HEK293 (cell line): ENCODE measurements at regions not wholly inside any gene's neighbourhood (a gene's known extent, or its start where the extent isn't known, plus 50 kb on each side); places are given as distances from the start of the nearest gene placed in this dataset.
A peak's percentile ranks its signal among the peaks of the same experiment; 100 is the strongest.

Experiments
- CTCF ChIA-PET: fragments of 350-600 bp; formaldehyde crosslinking; extraction: SDS; loops from one replicate; lab custom pipeline; 2021; ENCODE audit warnings: antibody characterized with exemption; lab: Yijun Ruan, JAX
- POLR2A ChIA-PET: fragments of 300-600 bp; formaldehyde crosslinking; extraction: SDS; loops from one replicate; lab custom pipeline; 2020; ENCODE audit warnings: antibody characterized with exemption, inconsistent platforms; lab: Yijun Ruan, JAX
- H3K27ac ChIP-seq: fragments of 200-500 bp; sonication (Bioruptor generic); 2 replicates; pipeline ENCODE4 v1.5.1; 2014; ENCODE audit warnings: low read depth, low read length, control low read depth, inconsistent platforms; ENCODE audit errors: extremely low read depth
- H3K36me3 ChIP-seq, 2 experiments: fragments of 200-500 bp in 1 of 2; sonication (Bioruptor generic) in 1 of 2; 1 replicate in 1 of 2; 2 replicates in 1 of 2; pipeline ENCODE4 v1.5.1; 2014 to 2017; ENCODE audit warnings: inconsistent platforms in 2 of 2, low read length in 2 of 2; ENCODE audit not compliant: control insufficient read depth in 2 of 2, insufficient read depth in 1 of 2
- H3K4me1 ChIP-seq: fragments of 200-500 bp; sonication (Bioruptor generic); 2 replicates; pipeline ENCODE4 v1.5.1; 2014; ENCODE audit warnings: mild to moderate bottlenecking, low read length, inconsistent platforms; ENCODE audit not compliant: control insufficient read depth, insufficient read depth
- H3K4me3 ChIP-seq: 2 replicates; pipeline ENCODE4 v1.5.1; 2011; ENCODE audit warnings: low read depth, mild to moderate bottlenecking, control low read depth, low read length, moderate library complexity
- H3K9me3 ChIP-seq: fragments of 200-500 bp; sonication (Bioruptor generic); 2 replicates; pipeline ENCODE4 v1.5.1; 2014; ENCODE audit warnings: low read depth, low read length, inconsistent platforms; ENCODE audit not compliant: control insufficient read depth, insufficient read depth
- EGR2 ChIP-seq: fragments of 450-650 bp; formaldehyde crosslinking; IDR thresholded peaks from 2 replicates; pipeline ENCODE4 v1.5.1; 2016; ENCODE audit warnings: low read depth, missing biosample characterization, missing genetic modification characterization
- HOXD13 ChIP-seq: sonication (generic); formaldehyde crosslinking; IDR thresholded peaks from 2 replicates; pipeline ENCODE4 v1.8.0; 2022; ENCODE audit warnings: missing genetic modification reagents, borderline replicate concordance
- IKZF3 ChIP-seq: fragments of 450-650 bp; IDR thresholded peaks from 2 replicates; pipeline ENCODE4 v1.5.0; 2018; ENCODE audit warnings: missing biosample characterization, mild to moderate bottlenecking, missing genetic modification characterization, moderate library complexity
- KLF9 ChIP-seq: fragments of 450-650 bp; formaldehyde crosslinking; IDR thresholded peaks from 2 replicates; pipeline ENCODE4 v1.5.1; 2016; ENCODE audit warnings: missing biosample characterization, missing genetic modification characterization, low read depth
- REST ChIP-seq: fragments of 450-650 bp; formaldehyde crosslinking; IDR thresholded peaks from 2 replicates; pipeline ENCODE4 v1.5.1; 2016; ENCODE audit warnings: missing biosample characterization, missing genetic modification characterization
- SETDB1 ChIP-seq: IDR thresholded peaks from one replicate; pipeline ENCODE4 v1.6.1; 2017; ENCODE audit warnings: mild to moderate bottlenecking, low read length, moderate library complexity, mixed read lengths; ENCODE audit not compliant: insufficient read length
- ZBTB17 ChIP-seq: fragments of 450-650 bp; formaldehyde crosslinking; IDR thresholded peaks from 2 replicates; pipeline ENCODE4 v1.5.1; 2016; ENCODE audit warnings: missing biosample characterization, missing genetic modification characterization
- ZBTB26 ChIP-seq: fragments of 450-650 bp; formaldehyde crosslinking; optimal IDR thresholded peaks from 2 replicates; pipeline ENCODE3; 2016; ENCODE audit warnings: missing biosample characterization, mild to moderate bottlenecking, missing genetic modification characterization
- ZNF112 ChIP-seq: fragments of 450-650 bp; formaldehyde crosslinking; IDR thresholded peaks from 2 replicates; pipeline ENCODE4 v1.5.0; 2017; ENCODE audit warnings: missing biosample characterization, missing genetic modification characterization
- ZNF114 ChIP-seq: fragments of 450-650 bp; formaldehyde crosslinking; IDR thresholded peaks from 2 replicates; pipeline ENCODE4 v1.5.0; 2017; ENCODE audit warnings: missing biosample characterization, missing genetic modification characterization
- ZNF138 ChIP-seq: fragments of 450-650 bp; formaldehyde crosslinking; IDR thresholded peaks from 2 replicates; pipeline ENCODE4 v1.5.1; 2016; ENCODE audit warnings: missing biosample characterization, missing genetic modification characterization, borderline replicate concordance
- ZNF521 ChIP-seq: fragments of 450-650 bp; formaldehyde crosslinking; IDR thresholded peaks from 2 replicates; pipeline ENCODE4 v1.5.1; 2017; ENCODE audit warnings: missing biosample characterization, mild to moderate bottlenecking, missing genetic modification characterization
- ZNF610 ChIP-seq: fragments of 450-650 bp; formaldehyde crosslinking; IDR thresholded peaks from 2 replicates; pipeline ENCODE4 v1.5.1; 2016; ENCODE audit warnings: missing biosample characterization, missing genetic modification characterization, borderline replicate concordance
- ZNF626 ChIP-seq: fragments of 450-650 bp; sonication (Bioruptor Pico); formaldehyde crosslinking; IDR thresholded peaks from 2 replicates; pipeline ENCODE4 v1.5.1; 2018; ENCODE audit warnings: missing biosample characterization, missing genetic modification characterization, inconsistent platforms
- ZNF654 ChIP-seq: fragments of 450-650 bp; formaldehyde crosslinking; IDR thresholded peaks from 2 replicates; pipeline ENCODE4 v1.5.1; 2016; ENCODE audit warnings: low read depth, missing biosample characterization, missing genetic modification characterization
- ZNF664 ChIP-seq: fragments of 450-650 bp; formaldehyde crosslinking; IDR thresholded peaks from 2 replicates; pipeline ENCODE4 v1.5.1; 2016; ENCODE audit warnings: missing biosample characterization, missing genetic modification characterization
- ZNF768 ChIP-seq: fragments of 450-650 bp; formaldehyde crosslinking; IDR thresholded peaks from 2 replicates; pipeline ENCODE4 v1.5.1; 2018; ENCODE audit warnings: missing biosample characterization, mild to moderate bottlenecking, missing genetic modification characterization
- ZNF837 ChIP-seq: fragments of 450-650 bp; formaldehyde crosslinking; IDR thresholded peaks from 2 replicates; pipeline ENCODE4 v1.5.1; 2016; ENCODE audit warnings: missing biosample characterization, missing genetic modification characterization
- ZSCAN16 ChIP-seq: fragments of 450-650 bp; formaldehyde crosslinking; IDR thresholded peaks from 2 replicates; pipeline ENCODE4 v1.5.1; 2016; ENCODE audit warnings: missing biosample characterization, missing genetic modification characterization
- ZXDB ChIP-seq: fragments of 450-650 bp; formaldehyde crosslinking; IDR thresholded peaks from 2 replicates; pipeline ENCODE4 v1.5.1; 2016; ENCODE audit warnings: missing biosample characterization, missing genetic modification characterization

GRCh38 chr2:171247741-171248662 is 87.3 kb upstream of the TLK1 start:
- ChIA-PET POLR2A (no interaction called here), CTCF (interaction anchor here (0.5 to 0.6 kb wide), 2 partner anchors 84 to 868 kb away, joined by 3 to 5 read pairs; no protein-coding TSS in a partner anchor)
- H3K9me3 ChIP-seq: no peaks in the 10 kb centered on the region
- H3K4me1 ChIP-seq: no peaks in the 10 kb centered on the region
- no peak overlapping the region for H3K4me3 ChIP-seq
- no peak for TF ChIP-seq KLF9
- no peak for TF ChIP-seq ZNF664 (tag by site-specific recombination)
- no peak overlapping the region for H3K27ac ChIP-seq
- no peaks in the 10 kb centered on the region for H3K36me3 ChIP-seq

GRCh38 chr2:171244970-171245782 is 84.5 kb upstream of the TLK1 start:
- TF ChIP-seq ZXDB (tag by site-specific recombination): no peak
- TF ChIP-seq HOXD13 (CRISPR knock-in tag): no peak
- TF ChIP-seq ZNF610: no peak
- TF ChIP-seq ZNF768 (tag by site-specific recombination): no peak
- TF ChIP-seq EGR2: no peak
- no peak for TF ChIP-seq ZSCAN16 (tag by site-specific recombination)
- TF ChIP-seq ZNF654: peak; percentile 22
- no peak for TF ChIP-seq ZNF521 (tag by site-specific recombination)
- TF ChIP-seq SETDB1: peak; percentile 82
- H3K4me3 ChIP-seq: no peak overlapping the region
- H3K4me1 ChIP-seq: no peaks in the 10 kb centered on the region
- POLR2A ChIA-PET: interaction anchor here (0.5 kb wide), 1 partner anchor 11 kb away, joined by 3 read pairs; no protein-coding TSS in a partner anchor
- CTCF ChIA-PET: no interaction called here
- H3K9me3 ChIP-seq: no peaks in the 10 kb centered on the region
- H3K27ac ChIP-seq: no peak overlapping the region
- H3K36me3 ChIP-seq: no peaks in the 10 kb centered on the region

GRCh38 chr2:171244466-171244969 is 83.8 kb upstream of the TLK1 start:
- no peak for TF ChIP-seq ZNF112 (tag by site-specific recombination)
- TF ChIP-seq ZNF138: no peak
- no peak for TF ChIP-seq REST (tag by site-specific recombination)
- TF ChIP-seq KLF9: no peak
- TF ChIP-seq ZBTB26 (tag by site-specific recombination): no peak
- TF ChIP-seq ZNF837 (tag by site-specific recombination): no peak
- no peak for TF ChIP-seq IKZF3 (tag by site-specific recombination)
- TF ChIP-seq ZBTB17 (tag by site-specific recombination): no peak
- TF ChIP-seq ZNF114 (tag by site-specific recombination): no peak
- no peak for TF ChIP-seq ZNF626 (tag by site-specific recombination)
- no peak for TF ChIP-seq SETDB1
- Histone ChIP-seq H3K9me3 (no peaks in the 10 kb centered on the region), H3K4me1 (no peaks in the 10 kb centered on the region), H3K27ac (no peak overlapping the region), H3K36me3 (no peaks in the 10 kb centered on the region), H3K4me3 (no peak overlapping the region)
- ChIA-PET POLR2A (no interaction called here), CTCF (interaction anchor here (0.9 kb wide), 1 partner anchor 17 kb away, joined by 4 read pairs; no protein-coding TSS in a partner anchor)
